ENCODE measurements at regions not wholly inside any gene's neighbourhood (a gene's known extent, or its start where the extent isn't known, plus 50 kb on each side); places are given as distances from the start of the nearest gene placed in this dataset.
"Not testable (repeated sequence)": the region's sequence is repeated elsewhere in the genome, so short reads cannot be mapped to it uniquely, and the experiment has no call there.

GRCh38 chr1:146309427-146309826 is 80.6 kb upstream of the NOTCH2NLA start:
- TF ChIP-seq CTCF (IDR thresholded peaks at IDR 0.05; ENCODE audit: low read length); EZH2 (IDR thresholded peaks at IDR 0.05; ENCODE audit: borderline replicate concordance, low read length): not testable (repeated sequence)
